SU-DHL-6 (cell line): ENCODE measurements at regions not wholly inside any gene's neighbourhood (a gene's known extent, or its start where the extent isn't known, plus 50 kb on each side); places are given as distances from the start of the nearest gene placed in this dataset.

Source experiments
- EZH2phosphoT487 ChIP-seq: fragments of 200-600 bp; sonication (generic), shearing (Covaris generic); conservative IDR thresholded peaks from 2 replicates; pipeline ENCODE4 v1.6.1; 2018; ENCODE audit warnings: mild to moderate bottlenecking, antibody characterized with exemption, low read length, moderate library complexity, mixed read lengths
- TF ChIP-seq, protein P1 (sequence below): fragments of 200-600 bp; sonication (generic); IDR thresholded peaks from one replicate; pipeline ENCODE4 v1.5.1; 2017; ENCODE audit warnings: antibody characterized with exemption, mild to moderate bottlenecking, low read length, moderate library complexity; ENCODE audit not compliant: insufficient read depth, poor library complexity, severe bottlenecking

DNA sequence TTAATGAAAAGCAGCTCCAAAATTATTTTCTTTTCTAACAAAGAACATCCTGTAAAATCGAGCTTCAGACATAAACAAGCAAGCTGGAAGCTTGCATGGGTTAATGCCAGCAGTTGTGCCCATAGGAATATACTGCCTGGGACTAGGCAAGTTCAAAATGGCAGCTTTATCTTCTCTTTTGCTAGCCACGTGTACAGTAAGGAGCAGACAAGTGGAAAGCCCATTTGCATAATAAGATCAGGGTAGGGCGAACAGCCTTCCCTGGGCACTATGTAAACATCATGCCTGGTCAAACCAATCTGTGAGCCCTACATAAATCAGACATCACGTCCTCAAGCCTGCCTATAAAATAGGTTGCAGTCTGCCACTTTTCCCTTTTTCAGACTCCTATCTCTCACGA is 489.7 kb downstream of the RFC3 start:
- TF ChIP-seq, protein P1, sequence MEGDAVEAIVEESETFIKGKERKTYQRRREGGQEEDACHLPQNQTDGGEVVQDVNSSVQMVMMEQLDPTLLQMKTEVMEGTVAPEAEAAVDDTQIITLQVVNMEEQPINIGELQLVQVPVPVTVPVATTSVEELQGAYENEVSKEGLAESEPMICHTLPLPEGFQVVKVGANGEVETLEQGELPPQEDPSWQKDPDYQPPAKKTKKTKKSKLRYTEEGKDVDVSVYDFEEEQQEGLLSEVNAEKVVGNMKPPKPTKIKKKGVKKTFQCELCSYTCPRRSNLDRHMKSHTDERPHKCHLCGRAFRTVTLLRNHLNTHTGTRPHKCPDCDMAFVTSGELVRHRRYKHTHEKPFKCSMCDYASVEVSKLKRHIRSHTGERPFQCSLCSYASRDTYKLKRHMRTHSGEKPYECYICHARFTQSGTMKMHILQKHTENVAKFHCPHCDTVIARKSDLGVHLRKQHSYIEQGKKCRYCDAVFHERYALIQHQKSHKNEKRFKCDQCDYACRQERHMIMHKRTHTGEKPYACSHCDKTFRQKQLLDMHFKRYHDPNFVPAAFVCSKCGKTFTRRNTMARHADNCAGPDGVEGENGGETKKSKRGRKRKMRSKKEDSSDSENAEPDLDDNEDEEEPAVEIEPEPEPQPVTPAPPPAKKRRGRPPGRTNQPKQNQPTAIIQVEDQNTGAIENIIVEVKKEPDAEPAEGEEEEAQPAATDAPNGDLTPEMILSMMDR, result no peak
- TF ChIP-seq EZH2phosphoT487, result no peak
